ENCODE measurements at regions not wholly inside any gene's neighbourhood (a gene's known extent, or its start where the extent isn't known, plus 50 kb on each side); places are given as distances from the start of the nearest gene placed in this dataset.

DNA sequence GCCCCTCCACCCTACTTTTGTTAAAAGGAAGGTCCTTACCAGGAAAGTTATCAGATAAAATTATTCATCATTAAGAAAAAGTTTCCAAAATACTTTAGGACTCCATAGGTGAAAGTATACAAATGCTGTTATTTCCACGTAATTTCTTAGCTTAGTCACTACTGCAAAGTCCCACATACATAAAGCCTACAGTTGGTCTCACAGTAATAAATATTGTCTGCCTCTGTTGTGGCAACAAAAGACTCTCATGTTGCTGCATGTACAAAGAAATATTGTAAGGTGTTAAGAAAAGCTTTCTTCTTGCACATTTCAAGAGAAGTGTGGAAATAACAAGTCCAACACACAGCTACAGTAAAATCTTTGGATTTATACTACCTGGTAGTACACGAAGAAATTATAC is 102.4 kb upstream of the DST start:
- no peak for TF ChIP-seq CENPT (CRISPR knock-in tag; IDR thresholded peaks at IDR 0.05; ENCODE audit: low read depth)
- no peak for TF ChIP-seq PHB2 (IDR thresholded peaks at IDR 0.05; ENCODE audit: partially characterized antibody)
- no peak for TF ChIP-seq KMT2B (CRISPR knock-in tag; IDR thresholded peaks at IDR 0.05)

Measured in HepG2 (cell line).